ENCODE measurements at regions not wholly inside any gene's neighbourhood (a gene's known extent, or its start where the extent isn't known, plus 50 kb on each side); places are given as distances from the start of the nearest gene placed in this dataset.

- no peak for TF ChIP-seq POU2F2 (IDR thresholded peaks at IDR 0.05; ENCODE audit: borderline replicate concordance, low read depth, low read length)
- TF ChIP-seq RBBP5 (conservative IDR thresholded peaks at IDR 0.05): no peak
Measured at GRCh38 chr13:66071608-66072007, 1158.5 kb downstream of the PCDH9 start (continued).

GRCh38 chr13:66071029-66071428 lies 1159.1 kb downstream of the PCDH9 start:
- H3K27ac ChIP-seq (ENCODE audit: control insufficient read depth, insufficient read depth): no peak overlapping the region
- H2AFZ ChIP-seq (ENCODE audit: control insufficient read depth, low read depth, low read length): no peak overlapping the region
- SMC1A ChIA-PET (ENCODE audit: uncharacterized antibody, unreplicated experiment): interaction anchor here (1.1 kb wide), 1 partner anchor 32 kb away, joined by 5 read pairs; no protein-coding TSS in a partner anchor
- no peaks in the 10 kb centered on the region for H4K20me1 ChIP-seq (ENCODE audit: control insufficient read depth, insufficient read depth)
- WGBS (ENCODE audit: insufficient coverage, insufficient replicate concordance, low lambda C conversion rate, missing lambda C conversion rate): 42% methylated on average over 2 of the region's 2 CpGs
- no peaks in the 10 kb centered on the region for H3K79me2 ChIP-seq (ENCODE audit: control insufficient read depth, insufficient read depth, low read length)
- CTCF ChIA-PET: no interaction called here
- in situ Hi-C loops (cut with MboI): no loop called here
- FAIRE-seq (no peak), ATAC-seq (no peak), DNase-seq (ENCODE audit: low read depth, low spot score) (no peak)
- H3K4me1 ChIP-seq (ENCODE audit: control insufficient read depth, insufficient read depth, low read length): no peaks in the 10 kb centered on the region
- H3K9ac ChIP-seq (ENCODE audit: control insufficient read depth, insufficient read depth, low read length): no peak overlapping the region
- RAD21 ChIA-PET (ENCODE audit: unreplicated experiment): no interaction called here
- no peaks in the 10 kb centered on the region for H3K36me3 ChIP-seq (ENCODE audit: control insufficient read depth in 2 of 2, insufficient read depth in 2 of 2, low read length in 1 of 2)
- POLR2A ChIA-PET: no interaction called here
- BruUV-seq (replicated peaks): no TSS peak
- no peak overlapping the region for H3K4me3 ChIP-seq
- no peak for TF ChIP-seq JUNB (IDR thresholded peaks at IDR 0.05)
- TF ChIP-seq ZNF274 (IDR thresholded peaks at IDR 0.05; ENCODE audit: insufficient read depth, insufficient read length): no peak
- no peak for TF ChIP-seq JUND (IDR thresholded peaks at IDR 0.05; ENCODE audit: low read depth, low read length)
- TF ChIP-seq POU2F2 (IDR thresholded peaks at IDR 0.05; ENCODE audit: borderline replicate concordance, low read depth, low read length): no peak
- no peak for TF ChIP-seq IRF5 (IDR thresholded peaks at IDR 0.05; ENCODE audit: borderline replicate concordance)
- no peak for TF ChIP-seq LARP7 (IDR thresholded peaks at IDR 0.05)
- no peak for TF ChIP-seq ZNF207 (IDR thresholded peaks at IDR 0.05; ENCODE audit: borderline replicate concordance)
- no peak for TF ChIP-seq POLR2A (IDR thresholded peaks at IDR 0.05; ENCODE audit: low read depth, low read length)
- TF ChIP-seq SMAD5 (IDR thresholded peaks at IDR 0.05; ENCODE audit: low read depth): no peak
- intact Hi-C loops (cut with micrococcal nuclease; ENCODE audit: unreplicated experiment): no loop called here
- H3K9me3 ChIP-seq (replicated peaks; ENCODE audit: control insufficient read depth, insufficient read depth, low read length): no peaks in the 10 kb centered on the region
- H3K27me3 ChIP-seq (replicated peaks in 1 of 2; ENCODE audit: control insufficient read depth in 2 of 2, insufficient read depth in 2 of 2, low read length in 1 of 2): no peaks in the 10 kb centered on the region
- H3K4me2 ChIP-seq (ENCODE audit: control insufficient read depth, insufficient read depth): no peak overlapping the region
